Hepatocyte (in vitro differentiated cells): ENCODE measurements at regions not wholly inside any gene's neighbourhood (a gene's known extent, or its start where the extent isn't known, plus 50 kb on each side); places are given as distances from the start of the nearest gene placed in this dataset.

ENCODE experiments used
- EZH2 ChIP-seq: fragments of 200-600 bp; sonication (generic); IDR thresholded peaks from 2 replicates; pipeline ENCODE4 v1.6.1; 2016; ENCODE audit warnings: antibody characterized with exemption, mild to moderate bottlenecking, borderline replicate concordance
- EZH2phosphoT487 ChIP-seq: fragments of 200-600 bp; sonication (generic); IDR thresholded peaks from one replicate; pipeline ENCODE4 v1.6.1; 2018; ENCODE audit warnings: antibody characterized with exemption, mild to moderate bottlenecking, low read depth, moderate library complexity; ENCODE audit not compliant: unreplicated experiment, severe bottlenecking
- TF ChIP-seq, protein P1 (sequence below): fragments of 200-600 bp; sonication (generic); IDR thresholded peaks from 2 replicates; pipeline ENCODE4 v1.5.1; 2016; ENCODE audit warnings: antibody characterized with exemption, mild to moderate bottlenecking; ENCODE audit not compliant: poor library complexity

DNA sequence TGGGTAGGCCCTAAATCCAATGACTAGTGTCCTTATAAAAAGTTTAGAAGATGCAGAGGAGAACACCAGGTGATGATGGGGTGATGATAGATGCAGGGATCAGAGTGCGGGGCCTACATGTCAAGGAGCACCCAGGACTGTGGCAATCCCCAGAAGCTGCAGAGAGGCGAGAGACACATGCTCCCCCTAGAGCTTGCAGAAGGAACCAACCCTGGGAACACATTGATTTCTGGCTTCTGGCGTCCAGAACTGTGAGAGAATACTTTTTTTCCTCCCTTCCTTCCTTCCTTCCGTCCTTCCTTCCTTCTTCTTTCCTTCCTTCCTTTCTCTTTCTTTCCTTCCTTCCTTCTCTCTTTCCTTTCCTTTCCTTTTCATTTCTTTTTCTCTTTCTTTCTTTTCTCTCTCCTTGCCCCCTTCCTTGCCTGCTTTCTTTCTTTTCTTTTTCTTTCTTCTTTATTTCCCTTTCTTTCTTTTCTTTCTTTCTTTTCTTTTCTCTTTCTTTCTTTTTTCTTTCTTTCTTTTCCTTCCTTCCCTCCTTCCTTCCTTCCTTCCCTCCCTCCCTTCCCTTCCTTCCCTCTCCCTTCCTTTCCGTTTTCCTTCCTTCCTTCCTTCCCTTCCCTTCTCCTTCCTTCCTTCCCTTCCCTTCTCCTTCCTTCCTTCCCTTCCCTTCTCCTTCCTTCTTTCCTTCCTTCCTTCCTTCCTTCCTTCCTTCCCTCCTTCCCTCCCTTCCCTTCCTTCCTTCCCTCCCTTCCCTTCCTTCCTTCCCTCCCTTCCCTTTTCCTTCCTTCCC is 134.3 kb downstream of the HAPSTR1 start:
- TF ChIP-seq, protein P1, sequence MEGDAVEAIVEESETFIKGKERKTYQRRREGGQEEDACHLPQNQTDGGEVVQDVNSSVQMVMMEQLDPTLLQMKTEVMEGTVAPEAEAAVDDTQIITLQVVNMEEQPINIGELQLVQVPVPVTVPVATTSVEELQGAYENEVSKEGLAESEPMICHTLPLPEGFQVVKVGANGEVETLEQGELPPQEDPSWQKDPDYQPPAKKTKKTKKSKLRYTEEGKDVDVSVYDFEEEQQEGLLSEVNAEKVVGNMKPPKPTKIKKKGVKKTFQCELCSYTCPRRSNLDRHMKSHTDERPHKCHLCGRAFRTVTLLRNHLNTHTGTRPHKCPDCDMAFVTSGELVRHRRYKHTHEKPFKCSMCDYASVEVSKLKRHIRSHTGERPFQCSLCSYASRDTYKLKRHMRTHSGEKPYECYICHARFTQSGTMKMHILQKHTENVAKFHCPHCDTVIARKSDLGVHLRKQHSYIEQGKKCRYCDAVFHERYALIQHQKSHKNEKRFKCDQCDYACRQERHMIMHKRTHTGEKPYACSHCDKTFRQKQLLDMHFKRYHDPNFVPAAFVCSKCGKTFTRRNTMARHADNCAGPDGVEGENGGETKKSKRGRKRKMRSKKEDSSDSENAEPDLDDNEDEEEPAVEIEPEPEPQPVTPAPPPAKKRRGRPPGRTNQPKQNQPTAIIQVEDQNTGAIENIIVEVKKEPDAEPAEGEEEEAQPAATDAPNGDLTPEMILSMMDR = no peak
- TF ChIP-seq EZH2 = no peak
- TF ChIP-seq EZH2phosphoT487 = no peak
